ENCODE measurements at regions not wholly inside any gene's neighbourhood (a gene's known extent, or its start where the extent isn't known, plus 50 kb on each side); places are given as distances from the start of the nearest gene placed in this dataset. TPM values are rescaled to one million over a fixed set of nuclear protein-coding genes. Genes with fewer than 3 reads are reported as not detected.

- H3K36me3 ChIP-seq (ENCODE audit: control insufficient read depth in 4 of 4, insufficient read depth in 4 of 4, low read length in 4 of 4) = no peaks in the 10 kb centered on the region
- TF ChIP-seq CTCF (IDR thresholded peaks at IDR 0.05; ENCODE audit: control extremely low read depth, extremely low read depth) = no peak
- H3K4me3 ChIP-seq = no peak overlapping the region
- DNase-seq = no peak
- no peaks in the 10 kb centered on the region for H3K9me3 ChIP-seq (ENCODE audit: control insufficient read depth in 4 of 4, insufficient read depth in 3 of 4, low read length in 3 of 4)
- H3K27ac ChIP-seq (ENCODE audit: low read depth in 1 of 2, low read length in 1 of 2) = no peak overlapping the region
- H3K9ac ChIP-seq (ENCODE audit: insufficient read depth in 1 of 2, low read length in 2 of 2) = no peak overlapping the region
- 72 to 79% methylated on average over 1 of the region's 1 CpG for WGBS, 2 donors
- no peaks in the 10 kb centered on the region for H3K4me1 ChIP-seq (ENCODE audit: control insufficient read depth in 5 of 5, insufficient read depth in 5 of 5, low read length in 5 of 5)
- ATAC-seq (ENCODE audit: insufficient read depth, low FRiP score) = no peak
- H3K27me3 ChIP-seq (ENCODE audit: control insufficient read depth in 3 of 3, insufficient read depth in 3 of 3, low read length in 2 of 3) = no peaks in the 10 kb centered on the region
Observed at GRCh38 chr12:33967760-33968159, 54.5 kb upstream of the ALG10 start.

Small RNA genes lying in the stretch of these regions (small RNA-seq; reads per million reads assigned to genes)
- gene RNU6-400P (ENCODE audit: low replicate concordance) = not detected
- not detected for gene RNU6-472P (ENCODE audit: low replicate concordance)

Data from lung (tissue), 12 donors.